GM23338 (cell line): ENCODE measurements at regions not wholly inside any gene's neighbourhood (a gene's known extent, or its start where the extent isn't known, plus 50 kb on each side); places are given as distances from the start of the nearest gene placed in this dataset.

Experiments
- CREB1 ChIP-seq: fragments of 250-450 bp; sonication (Bioruptor Pico); IDR thresholded peaks from 2 replicates; pipeline ENCODE4 v1.5.0; 2020; ENCODE audit warnings: low read depth, mild to moderate bottlenecking, moderate library complexity
- NANOG ChIP-seq: IDR thresholded peaks from 2 replicates; pipeline ENCODE4 v1.6.1; 2016; ENCODE audit warnings: antibody characterized with exemption, borderline replicate concordance
- POLR2AphosphoS5 ChIP-seq: IDR thresholded peaks from 2 replicates; pipeline ENCODE4 v1.6.1; 2016; ENCODE audit warnings: antibody characterized with exemption, low read depth
- REST ChIP-seq: IDR thresholded peaks from one replicate; pipeline ENCODE4 v1.6.1; 2018; ENCODE audit warnings: antibody characterized with exemption; ENCODE audit not compliant: unreplicated experiment
- ZNF462 ChIP-seq: fragments of 250-450 bp; sonication (Bioruptor Pico); IDR thresholded peaks from 2 replicates; pipeline ENCODE4 v1.5.0; 2020; ENCODE audit warnings: mild to moderate bottlenecking, moderate library complexity

DNA sequence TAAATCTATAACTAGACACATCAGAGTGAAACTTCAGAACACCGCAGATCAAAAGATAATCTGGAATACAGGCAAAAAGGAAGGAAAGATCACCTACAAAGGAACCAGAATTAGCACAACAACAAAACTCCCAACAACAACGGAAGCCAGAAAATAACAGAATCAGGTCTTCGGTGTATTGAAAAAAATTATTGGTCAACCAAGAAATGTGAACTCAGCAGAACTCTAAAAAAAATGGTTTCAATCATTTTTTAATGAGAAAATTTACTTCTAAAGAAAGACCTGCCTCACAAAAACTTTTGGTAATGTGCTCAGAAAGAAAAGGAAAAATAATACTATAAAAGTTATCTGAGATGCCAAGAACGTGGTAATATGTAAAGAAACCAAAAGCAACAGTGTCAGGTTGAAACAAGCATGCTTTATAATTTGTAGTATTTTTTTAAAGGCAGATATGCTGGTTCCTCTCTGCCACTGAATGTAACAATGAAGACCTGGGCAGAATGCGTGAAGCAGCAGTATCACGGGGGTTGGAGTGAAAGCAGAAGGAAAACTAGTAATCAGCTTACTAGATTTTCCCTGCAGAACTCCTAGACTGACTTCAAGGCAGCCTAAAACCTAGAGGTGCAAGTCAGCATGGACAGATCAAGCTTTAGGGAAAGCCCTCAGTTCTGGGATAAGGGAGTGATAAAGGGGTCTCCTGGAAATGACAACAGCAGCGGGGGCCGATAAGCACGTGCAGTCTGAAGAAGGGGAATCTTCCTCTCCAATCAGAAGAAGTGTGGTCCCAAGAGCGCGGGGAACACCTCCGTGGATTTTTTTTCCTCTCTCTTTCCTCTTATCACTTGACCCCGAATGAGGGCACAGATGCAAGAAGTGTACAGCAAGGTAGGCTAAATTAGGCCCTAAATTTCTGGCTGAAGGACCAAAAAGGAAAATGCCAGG, 80.9 kb upstream of the TEKT1 start (continued):
- TF ChIP-seq REST (no peak), POLR2AphosphoS5 (no peak), CREB1 (no peak), ZNF462 (CRISPR knock-in tag) (no peak), NANOG (no peak)
